Prostate gland (tissue), 2 donors: ENCODE measurements at regions not wholly inside any gene's neighbourhood (a gene's known extent, or its start where the extent isn't known, plus 50 kb on each side); places are given as distances from the start of the nearest gene placed in this dataset.
"Not testable (repeated sequence)": the region's sequence is repeated elsewhere in the genome, so short reads cannot be mapped to it uniquely, and the experiment has no call there.

Experiments used
- CTCF ChIP-seq, 4 experiments: fragments of 200-600 bp in 2 of 4; fragments of 450-650 bp in 2 of 4; sonication (generic) in 2 of 4; IDR thresholded peaks; 1 replicate in 3 of 4; 2 replicates in 1 of 4; pipeline ENCODE4 v1.5.1; 2016 to 2019; ENCODE audit warnings: antibody characterized with exemption in 4 of 4, mild to moderate bottlenecking in 2 of 4, moderate library complexity in 2 of 4
- POLR2A ChIP-seq: fragments of 450-650 bp; IDR thresholded peaks from one replicate; pipeline ENCODE4 v1.6.1; 2016; ENCODE audit warnings: antibody characterized with exemption, mild to moderate bottlenecking

GRCh38 chr15:101948491-101949010 is 136.5 kb downstream of the OR4F15 start:
- not testable (repeated sequence) for TF ChIP-seq CTCF (IDR thresholded peaks at IDR 0.05); POLR2A
